Psoas muscle (tissue), 7 donors: ENCODE measurements at regions not wholly inside any gene's neighbourhood (a gene's known extent, or its start where the extent isn't known, plus 50 kb on each side); places are given as distances from the start of the nearest gene placed in this dataset.

ENCODE experiments used
- ATAC-seq, 4 donors: fragments of 200-7000 bp; cut with Tn5 transposase; one replicate each; pipeline ENCODE4 v1.9.1; 2020; ENCODE audit warnings: moderate library complexity in 3 of 4, mild to moderate bottlenecking in 2 of 4
- DNase-seq, 2 donors: peaks; one replicate each; pipeline ENCODE4 v3.0.0-alpha.2; 2020
- H3K27ac ChIP-seq: fragments of 200-600 bp; one replicate; pipeline ENCODE4 v1.8.0; 2022
- H3K27me3 ChIP-seq, 3 donors: fragments of 200-600 bp in 1 of 3; one replicate each; pipeline versions ENCODE4 v1.6.1 to v1.8.0; 2013 to 2022; ENCODE audit warnings: low read length in 2 of 3, mild to moderate bottlenecking in 2 of 3, moderate library complexity in 1 of 3; ENCODE audit not compliant: insufficient read depth in 3 of 3
- H3K36me3 ChIP-seq, 2 donors: fragments of 200-600 bp in 1 of 2; one replicate each; pipeline versions ENCODE4 v1.6.1 to v1.8.0; 2013 to 2022; ENCODE audit warnings: low read depth in 1 of 2, mild to moderate bottlenecking in 1 of 2, moderate library complexity in 1 of 2; ENCODE audit not compliant: insufficient read depth in 1 of 2
- H3K4me1 ChIP-seq: fragments of 200-600 bp; one replicate; pipeline ENCODE4 v1.8.0; 2022
- H3K4me3 ChIP-seq: fragments of 200-600 bp; one replicate; pipeline ENCODE4 v1.8.0; 2022; ENCODE audit warnings: mild to moderate bottlenecking
- H3K9me3 ChIP-seq: fragments of 200-600 bp; one replicate; pipeline ENCODE4 v1.8.0; 2022
- WGBS, 3 donors: extraction: QIAGEN DNeasy Blood & Tissue Kit; methylation state at CpG; one replicate each; pipeline versions ENCODE4 v1.1.6 to v1.1.7; 2013; 5-methylcytosine and 5-hydroxymethylcytosine counted together
- intact Hi-C, 2 donors: fragments of 100-400 bp; cut with DNase I; formaldehyde crosslinking; loops; one replicate each; pipeline versions ENCODE4 v1.11.0 to v1.14.2; 2022
- TF ChIP-seq, protein P1 (sequence below): fragments of 200-600 bp; IDR thresholded peaks from one replicate; pipeline ENCODE4 v1.8.0; 2022; ENCODE audit warnings: antibody characterized with exemption
- donor health status: healthy with polysubstance abuse.
- donor health status: DM: no; HTN: no; CAD: no; lungs with moderate emphysema.
- donor health status: Bipolar disorder and iron deficiency.
- donor health status: healthy.
- donor health status: DM: yes; HTN: yes; CAD: no.
- donor health status: DM: no; HTN: no; CAD: no.
- donor health status: DM: yes; HTN: yes; CAD: no.

DNA sequence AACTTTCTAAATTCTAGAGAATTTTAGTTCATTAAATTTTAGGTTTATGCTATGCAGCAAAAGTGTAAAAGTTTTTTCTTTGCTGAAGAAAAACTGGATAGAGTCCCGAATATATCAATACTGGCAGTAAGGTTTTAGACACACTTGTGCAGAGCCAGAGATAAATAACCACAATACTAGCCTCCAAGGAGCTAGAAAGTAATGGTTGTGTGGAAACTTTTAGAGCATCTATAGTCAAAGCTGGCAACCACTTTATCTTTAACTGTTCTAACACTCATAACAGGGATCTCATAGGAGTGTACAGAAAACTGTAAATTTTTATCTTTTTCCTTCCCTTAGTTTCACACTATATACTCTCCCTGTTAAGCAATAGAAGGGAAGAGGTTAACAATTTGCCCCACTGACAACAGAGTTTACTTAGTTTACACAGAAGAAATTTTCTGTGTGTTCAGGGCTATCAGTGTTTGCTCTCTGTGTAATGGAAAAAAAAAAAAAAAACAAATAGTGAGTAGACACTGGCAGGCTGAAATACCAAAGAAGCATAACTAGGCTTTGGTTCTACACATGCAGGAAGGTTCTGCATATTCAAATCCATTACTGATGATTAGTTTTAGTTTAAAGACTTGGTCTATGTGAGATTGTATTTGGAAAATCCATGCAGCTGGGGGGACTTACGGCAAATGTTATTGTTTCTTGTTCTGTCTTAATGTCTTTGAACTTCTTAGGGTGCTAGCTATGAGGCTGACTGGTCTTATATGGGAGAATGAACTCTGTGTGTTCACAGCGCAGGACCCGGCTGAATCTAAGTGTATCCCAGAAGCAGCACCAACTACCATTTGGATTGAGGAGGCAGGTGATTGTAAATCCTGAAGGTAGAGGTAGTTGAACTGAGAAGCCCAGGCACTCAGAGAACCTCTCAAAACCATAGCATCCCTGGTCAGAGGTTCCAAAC is 187.6 kb downstream of the PCSK1 start:
- H3K36me3 ChIP-seq: no peaks in the 10 kb centered on the region
- no peaks in the 10 kb centered on the region for H3K27me3 ChIP-seq
- H3K9me3 ChIP-seq: no peaks in the 10 kb centered on the region
- DNase-seq (no peak), ATAC-seq (no peak)
- H3K27ac ChIP-seq: no peak overlapping the region
- intact Hi-C loops: no loop called here
- 88 to 98% (median 96%) methylated on average over 4 of the region's 4 CpGs for WGBS, 3 donors
- H3K4me3 ChIP-seq: no peak overlapping the region
- no peaks in the 10 kb centered on the region for H3K4me1 ChIP-seq
- TF ChIP-seq, protein P1, sequence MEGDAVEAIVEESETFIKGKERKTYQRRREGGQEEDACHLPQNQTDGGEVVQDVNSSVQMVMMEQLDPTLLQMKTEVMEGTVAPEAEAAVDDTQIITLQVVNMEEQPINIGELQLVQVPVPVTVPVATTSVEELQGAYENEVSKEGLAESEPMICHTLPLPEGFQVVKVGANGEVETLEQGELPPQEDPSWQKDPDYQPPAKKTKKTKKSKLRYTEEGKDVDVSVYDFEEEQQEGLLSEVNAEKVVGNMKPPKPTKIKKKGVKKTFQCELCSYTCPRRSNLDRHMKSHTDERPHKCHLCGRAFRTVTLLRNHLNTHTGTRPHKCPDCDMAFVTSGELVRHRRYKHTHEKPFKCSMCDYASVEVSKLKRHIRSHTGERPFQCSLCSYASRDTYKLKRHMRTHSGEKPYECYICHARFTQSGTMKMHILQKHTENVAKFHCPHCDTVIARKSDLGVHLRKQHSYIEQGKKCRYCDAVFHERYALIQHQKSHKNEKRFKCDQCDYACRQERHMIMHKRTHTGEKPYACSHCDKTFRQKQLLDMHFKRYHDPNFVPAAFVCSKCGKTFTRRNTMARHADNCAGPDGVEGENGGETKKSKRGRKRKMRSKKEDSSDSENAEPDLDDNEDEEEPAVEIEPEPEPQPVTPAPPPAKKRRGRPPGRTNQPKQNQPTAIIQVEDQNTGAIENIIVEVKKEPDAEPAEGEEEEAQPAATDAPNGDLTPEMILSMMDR: no peak

DNA sequence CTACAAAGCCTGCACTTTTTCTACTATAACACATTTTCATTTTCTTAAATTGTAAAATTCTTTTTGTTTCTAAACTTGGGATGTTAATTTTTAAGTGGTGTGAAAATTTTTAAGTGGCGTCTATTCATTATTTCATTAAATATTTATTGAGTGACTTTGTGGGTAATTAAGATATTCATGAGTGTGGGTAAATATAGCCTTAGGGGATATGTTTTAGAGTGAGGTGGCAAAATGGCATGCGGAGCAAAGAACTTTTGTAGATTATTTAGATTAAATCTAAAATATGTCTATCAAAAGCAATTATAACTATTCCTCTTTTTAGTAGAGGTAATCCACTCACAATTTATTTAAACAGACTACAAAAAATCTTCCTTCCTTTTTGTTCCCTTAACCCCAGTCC is 188.4 kb downstream of the PCSK1 start:
- intact Hi-C loops: no loop called here
- Histone ChIP-seq H3K9me3 (no peaks in the 10 kb centered on the region), H3K27ac (no peak overlapping the region), H3K27me3 (no peaks in the 10 kb centered on the region), H3K4me3 (no peak overlapping the region), H3K4me1 (no peaks in the 10 kb centered on the region), H3K36me3 (no peaks in the 10 kb centered on the region)
- TF ChIP-seq, protein P1: no peak
- DNase-seq (no peak), ATAC-seq (no peak)
- 93 to 96% (median 93%) methylated on average over 2 of the region's 2 CpGs for WGBS, 3 donors

DNA sequence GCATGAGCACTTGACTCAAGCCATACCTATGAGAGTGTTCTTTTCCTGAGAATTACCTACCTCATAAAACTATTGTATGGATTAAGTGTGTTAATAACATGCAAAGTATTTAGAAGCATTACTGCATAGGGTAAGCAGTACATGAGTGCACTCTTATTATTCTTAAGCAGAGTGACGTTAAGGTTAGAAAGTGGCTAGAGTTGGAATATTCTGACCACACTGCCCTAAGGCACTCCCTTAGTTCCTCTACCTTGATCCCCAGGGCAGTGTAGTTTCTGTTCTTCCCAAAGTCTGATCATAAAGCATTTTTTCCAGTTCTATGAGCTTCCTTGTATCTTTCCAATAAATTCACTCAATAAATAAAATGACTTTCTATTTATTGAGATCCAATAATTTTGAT is 189.2 kb downstream of the PCSK1 start:
- DNase-seq (no peak), ATAC-seq (no peak)
- Histone ChIP-seq H3K27me3 (no peaks in the 10 kb centered on the region), H3K27ac (no peak overlapping the region), H3K4me1 (no peaks in the 10 kb centered on the region), H3K9me3 (no peaks in the 10 kb centered on the region), H3K4me3 (no peak overlapping the region), H3K36me3 (no peaks in the 10 kb centered on the region)
- 88 to 100% (median 91%) methylated on average over 1 of the region's 1 CpG for WGBS, 3 donors
- TF ChIP-seq, protein P1: no peak
- intact Hi-C loops: no loop called here

DNA sequence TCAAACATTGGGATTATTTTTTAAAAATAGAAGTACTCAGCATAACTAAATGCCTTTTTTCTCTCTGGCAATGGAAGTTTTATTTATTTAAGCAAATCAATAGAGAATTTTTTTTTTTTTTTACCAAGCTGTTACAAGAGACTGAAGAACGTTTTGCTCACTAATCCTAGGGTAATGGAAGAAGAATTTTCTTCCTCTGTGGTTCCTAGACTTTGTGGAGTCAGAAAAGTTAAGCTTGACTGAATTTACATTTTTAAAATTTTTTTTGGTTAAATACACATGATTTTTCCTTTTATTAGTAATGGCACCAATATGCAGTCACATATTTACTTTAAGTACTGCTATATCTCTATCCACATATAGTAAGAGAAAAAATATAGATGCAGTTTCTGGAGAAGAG is 189.8 kb downstream of the PCSK1 start:
- intact Hi-C loops: no loop called here
- H3K4me3 ChIP-seq: no peak overlapping the region
- no peaks in the 10 kb centered on the region for H3K9me3 ChIP-seq
- no peak for DNase-seq
- no peak for ATAC-seq
- H3K36me3 ChIP-seq: no peaks in the 10 kb centered on the region
- WGBS, 3 donors: 52 to 78% (median 56%) methylated on average over 1 of the region's 1 CpG
- no peaks in the 10 kb centered on the region for H3K27me3 ChIP-seq
- no peak overlapping the region for H3K27ac ChIP-seq
- TF ChIP-seq, protein P1: no peak
- no peaks in the 10 kb centered on the region for H3K4me1 ChIP-seq
